HEK293 (cell line): ENCODE measurements at regions not wholly inside any gene's neighbourhood (a gene's known extent, or its start where the extent isn't known, plus 50 kb on each side); places are given as distances from the start of the nearest gene placed in this dataset.

ENCODE experiments used
- HOXA7 ChIP-seq: sonication (generic); formaldehyde crosslinking; IDR thresholded peaks from 2 replicates; pipeline ENCODE4 v1.8.1; 2022; ENCODE audit warnings: missing genetic modification reagents, borderline replicate concordance
- TCF7L2 ChIP-seq: IDR thresholded peaks from 2 replicates; pipeline ENCODE4 v1.6.1; 2011; ENCODE audit warnings: low read depth, mild to moderate bottlenecking, inconsistent platforms, low read length, moderate library complexity, borderline replicate concordance
- ZNF274 ChIP-seq, 2 experiments: fragments of 200-500 bp in 1 of 2; fragments of 450-650 bp in 1 of 2; sonication (Bioruptor generic) in 1 of 2; formaldehyde crosslinking in 1 of 2; IDR thresholded peaks; 2 replicates each; pipeline versions ENCODE4 v1.5.1 to v1.6.1; 2014 to 2016; ENCODE audit warnings: borderline replicate concordance in 1 of 2, inconsistent platforms in 1 of 2, low read length in 1 of 2, missing biosample characterization in 1 of 2, missing genetic modification characterization in 1 of 2
- ZSCAN30 ChIP-seq: fragments of 450-650 bp; IDR thresholded peaks from 2 replicates; pipeline ENCODE4 v1.5.1; 2018; ENCODE audit warnings: missing biosample characterization, mild to moderate bottlenecking, missing genetic modification characterization, moderate library complexity
- TF ChIP-seq, protein P1 (sequence below): fragments of 450-650 bp; formaldehyde crosslinking; IDR thresholded peaks from 2 replicates; pipeline ENCODE4 v1.5.1; 2016; ENCODE audit warnings: missing biosample characterization, missing genetic modification characterization
- TF ChIP-seq, protein P2 (sequence below): fragments of 450-650 bp; formaldehyde crosslinking; IDR thresholded peaks from 2 replicates; pipeline ENCODE4 v1.5.1; 2016; ENCODE audit warnings: missing biosample characterization, missing genetic modification characterization
- TF ChIP-seq, protein P3 (sequence below): fragments of 450-650 bp; formaldehyde crosslinking; IDR thresholded peaks from 2 replicates; pipeline ENCODE4 v1.5.1; 2016; ENCODE audit warnings: missing biosample characterization, missing genetic modification characterization
- TF ChIP-seq, protein P4 (sequence below): fragments of 450-650 bp; formaldehyde crosslinking; IDR thresholded peaks from 2 replicates; pipeline ENCODE4 v1.5.1; 2016; ENCODE audit warnings: missing biosample characterization, missing genetic modification characterization
- TF ChIP-seq, protein P5 (sequence below): fragments of 450-650 bp; IDR thresholded peaks from 2 replicates; pipeline ENCODE4 v1.5.1; 2018; ENCODE audit warnings: missing biosample characterization, missing genetic modification characterization
- TF ChIP-seq, protein P6 (sequence below): fragments of 450-650 bp; formaldehyde crosslinking; IDR thresholded peaks from 2 replicates; pipeline ENCODE4 v1.5.1; 2016; ENCODE audit warnings: missing biosample characterization, missing genetic modification characterization
- TF ChIP-seq, protein P7 (sequence below): fragments of 450-650 bp; formaldehyde crosslinking; IDR thresholded peaks from 2 replicates; pipeline ENCODE4 v1.5.1; 2016; ENCODE audit warnings: missing biosample characterization, missing genetic modification characterization, borderline replicate concordance

DNA sequence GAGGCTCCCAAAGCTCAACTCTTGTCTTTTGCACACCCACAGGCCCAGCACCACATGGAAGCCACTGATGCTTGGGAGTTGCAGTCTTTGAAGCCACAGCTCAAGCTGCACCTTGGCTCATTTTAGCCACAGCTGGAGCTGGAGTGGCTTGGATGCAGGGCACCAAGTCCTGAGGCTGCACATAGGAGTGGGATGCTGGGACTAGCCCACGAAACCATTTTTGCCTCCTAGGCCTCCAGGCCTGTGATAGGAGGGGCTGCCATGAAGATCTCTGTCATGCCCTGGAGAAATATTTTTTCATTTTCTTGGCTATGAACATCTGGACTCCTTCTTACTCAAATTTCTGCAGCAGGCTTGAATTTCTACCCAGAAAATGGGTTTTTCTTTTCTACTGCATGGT is 438.5 kb upstream of the TNC start:
- TF ChIP-seq ZSCAN30 (tag by site-specific recombination) = no peak
- no peak for TF ChIP-seq ZNF274 (IDR thresholded peaks at IDR 0.05; ENCODE audit: low read length)
- no peak for TF ChIP-seq ZNF274 (tag by site-specific recombination; IDR thresholded peaks at IDR 0.05; ENCODE audit: borderline replicate concordance)
- TF ChIP-seq, protein P1, sequence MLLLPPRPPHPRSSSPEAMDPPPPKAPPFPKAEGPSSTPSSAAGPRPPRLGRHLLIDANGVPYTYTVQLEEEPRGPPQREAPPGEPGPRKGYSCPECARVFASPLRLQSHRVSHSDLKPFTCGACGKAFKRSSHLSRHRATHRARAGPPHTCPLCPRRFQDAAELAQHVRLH = no peak
- TF ChIP-seq TCF7L2 = no peak
- TF ChIP-seq, protein P2, sequence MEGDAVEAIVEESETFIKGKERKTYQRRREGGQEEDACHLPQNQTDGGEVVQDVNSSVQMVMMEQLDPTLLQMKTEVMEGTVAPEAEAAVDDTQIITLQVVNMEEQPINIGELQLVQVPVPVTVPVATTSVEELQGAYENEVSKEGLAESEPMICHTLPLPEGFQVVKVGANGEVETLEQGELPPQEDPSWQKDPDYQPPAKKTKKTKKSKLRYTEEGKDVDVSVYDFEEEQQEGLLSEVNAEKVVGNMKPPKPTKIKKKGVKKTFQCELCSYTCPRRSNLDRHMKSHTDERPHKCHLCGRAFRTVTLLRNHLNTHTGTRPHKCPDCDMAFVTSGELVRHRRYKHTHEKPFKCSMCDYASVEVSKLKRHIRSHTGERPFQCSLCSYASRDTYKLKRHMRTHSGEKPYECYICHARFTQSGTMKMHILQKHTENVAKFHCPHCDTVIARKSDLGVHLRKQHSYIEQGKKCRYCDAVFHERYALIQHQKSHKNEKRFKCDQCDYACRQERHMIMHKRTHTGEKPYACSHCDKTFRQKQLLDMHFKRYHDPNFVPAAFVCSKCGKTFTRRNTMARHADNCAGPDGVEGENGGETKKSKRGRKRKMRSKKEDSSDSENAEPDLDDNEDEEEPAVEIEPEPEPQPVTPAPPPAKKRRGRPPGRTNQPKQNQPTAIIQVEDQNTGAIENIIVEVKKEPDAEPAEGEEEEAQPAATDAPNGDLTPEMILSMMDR = no peak
- TF ChIP-seq, protein P3, sequence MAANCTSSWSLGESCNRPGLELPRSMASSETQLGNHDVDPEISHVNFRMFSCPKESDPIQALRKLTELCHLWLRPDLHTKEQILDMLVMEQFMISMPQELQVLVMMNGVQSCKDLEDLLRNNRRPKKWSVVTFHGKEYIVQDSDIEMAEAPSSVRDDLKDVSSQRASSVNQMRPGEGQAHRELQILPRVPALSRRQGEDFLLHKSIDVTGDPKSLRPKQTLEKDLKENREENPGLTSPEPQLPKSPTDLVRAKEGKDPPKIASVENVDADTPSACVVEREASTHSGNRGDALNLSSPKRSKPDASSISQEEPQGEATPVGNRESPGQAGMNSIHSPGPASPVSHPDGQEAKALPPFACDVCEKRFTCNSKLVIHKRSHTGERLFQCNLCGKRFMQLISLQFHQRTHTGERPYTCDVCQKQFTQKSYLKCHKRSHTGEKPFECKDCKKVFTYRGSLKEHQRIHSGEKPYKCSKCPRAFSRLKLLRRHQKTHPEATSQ (tag by site-specific recombination) = no peak
- TF ChIP-seq, protein P4, sequence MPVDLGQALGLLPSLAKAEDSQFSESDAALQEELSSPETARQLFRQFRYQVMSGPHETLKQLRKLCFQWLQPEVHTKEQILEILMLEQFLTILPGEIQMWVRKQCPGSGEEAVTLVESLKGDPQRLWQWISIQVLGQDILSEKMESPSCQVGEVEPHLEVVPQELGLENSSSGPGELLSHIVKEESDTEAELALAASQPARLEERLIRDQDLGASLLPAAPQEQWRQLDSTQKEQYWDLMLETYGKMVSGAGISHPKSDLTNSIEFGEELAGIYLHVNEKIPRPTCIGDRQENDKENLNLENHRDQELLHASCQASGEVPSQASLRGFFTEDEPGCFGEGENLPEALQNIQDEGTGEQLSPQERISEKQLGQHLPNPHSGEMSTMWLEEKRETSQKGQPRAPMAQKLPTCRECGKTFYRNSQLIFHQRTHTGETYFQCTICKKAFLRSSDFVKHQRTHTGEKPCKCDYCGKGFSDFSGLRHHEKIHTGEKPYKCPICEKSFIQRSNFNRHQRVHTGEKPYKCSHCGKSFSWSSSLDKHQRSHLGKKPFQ = no peak
- no peak for TF ChIP-seq HOXA7 (CRISPR knock-in tag)
- TF ChIP-seq, protein P5, sequence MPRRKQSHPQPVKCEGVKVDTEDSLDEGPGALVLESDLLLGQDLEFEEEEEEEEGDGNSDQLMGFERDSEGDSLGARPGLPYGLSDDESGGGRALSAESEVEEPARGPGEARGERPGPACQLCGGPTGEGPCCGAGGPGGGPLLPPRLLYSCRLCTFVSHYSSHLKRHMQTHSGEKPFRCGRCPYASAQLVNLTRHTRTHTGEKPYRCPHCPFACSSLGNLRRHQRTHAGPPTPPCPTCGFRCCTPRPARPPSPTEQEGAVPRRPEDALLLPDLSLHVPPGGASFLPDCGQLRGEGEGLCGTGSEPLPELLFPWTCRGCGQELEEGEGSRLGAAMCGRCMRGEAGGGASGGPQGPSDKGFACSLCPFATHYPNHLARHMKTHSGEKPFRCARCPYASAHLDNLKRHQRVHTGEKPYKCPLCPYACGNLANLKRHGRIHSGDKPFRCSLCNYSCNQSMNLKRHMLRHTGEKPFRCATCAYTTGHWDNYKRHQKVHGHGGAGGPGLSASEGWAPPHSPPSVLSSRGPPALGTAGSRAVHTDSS (tag by site-specific recombination) = no peak
- TF ChIP-seq, protein P6, sequence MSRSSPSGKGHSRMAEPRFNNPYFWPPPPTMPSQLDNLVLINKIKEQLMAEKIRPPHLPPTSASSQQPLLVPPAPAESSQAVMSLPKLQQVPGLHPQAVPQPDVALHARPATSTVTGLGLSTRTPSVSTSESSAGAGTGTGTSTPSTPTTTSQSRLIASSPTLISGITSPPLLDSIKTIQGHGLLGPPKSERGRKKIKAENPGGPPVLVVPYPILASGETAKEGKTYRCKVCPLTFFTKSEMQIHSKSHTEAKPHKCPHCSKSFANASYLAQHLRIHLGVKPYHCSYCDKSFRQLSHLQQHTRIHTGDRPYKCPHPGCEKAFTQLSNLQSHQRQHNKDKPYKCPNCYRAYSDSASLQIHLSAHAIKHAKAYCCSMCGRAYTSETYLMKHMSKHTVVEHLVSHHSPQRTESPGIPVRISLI (tag by site-specific recombination) = no peak
- TF ChIP-seq, protein P7, sequence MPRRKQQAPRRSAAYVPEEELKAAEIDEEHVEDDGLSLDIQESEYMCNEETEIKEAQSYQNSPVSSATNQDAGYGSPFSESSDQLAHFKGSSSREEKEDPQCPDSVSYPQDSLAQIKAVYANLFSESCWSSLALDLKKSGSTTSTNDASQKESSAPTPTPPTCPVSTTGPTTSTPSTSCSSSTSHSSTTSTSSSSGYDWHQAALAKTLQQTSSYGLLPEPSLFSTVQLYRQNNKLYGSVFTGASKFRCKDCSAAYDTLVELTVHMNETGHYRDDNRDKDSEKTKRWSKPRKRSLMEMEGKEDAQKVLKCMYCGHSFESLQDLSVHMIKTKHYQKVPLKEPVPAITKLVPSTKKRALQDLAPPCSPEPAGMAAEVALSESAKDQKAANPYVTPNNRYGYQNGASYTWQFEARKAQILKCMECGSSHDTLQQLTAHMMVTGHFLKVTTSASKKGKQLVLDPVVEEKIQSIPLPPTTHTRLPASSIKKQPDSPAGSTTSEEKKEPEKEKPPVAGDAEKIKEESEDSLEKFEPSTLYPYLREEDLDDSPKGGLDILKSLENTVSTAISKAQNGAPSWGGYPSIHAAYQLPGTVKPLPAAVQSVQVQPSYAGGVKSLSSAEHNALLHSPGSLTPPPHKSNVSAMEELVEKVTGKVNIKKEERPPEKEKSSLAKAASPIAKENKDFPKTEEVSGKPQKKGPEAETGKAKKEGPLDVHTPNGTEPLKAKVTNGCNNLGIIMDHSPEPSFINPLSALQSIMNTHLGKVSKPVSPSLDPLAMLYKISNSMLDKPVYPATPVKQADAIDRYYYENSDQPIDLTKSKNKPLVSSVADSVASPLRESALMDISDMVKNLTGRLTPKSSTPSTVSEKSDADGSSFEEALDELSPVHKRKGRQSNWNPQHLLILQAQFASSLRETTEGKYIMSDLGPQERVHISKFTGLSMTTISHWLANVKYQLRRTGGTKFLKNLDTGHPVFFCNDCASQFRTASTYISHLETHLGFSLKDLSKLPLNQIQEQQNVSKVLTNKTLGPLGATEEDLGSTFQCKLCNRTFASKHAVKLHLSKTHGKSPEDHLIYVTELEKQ (tag by site-specific recombination) = no peak
